HFFc6 (cell line): ENCODE measurements at regions not wholly inside any gene's neighbourhood (a gene's known extent, or its start where the extent isn't known, plus 50 kb on each side); places are given as distances from the start of the nearest gene placed in this dataset.

Source experiments
- DNase-seq: peaks from one replicate; pipeline ENCODE4 v3.0.0-alpha.2; 2018
- H3K27ac Mint-ChIP-seq: 2 replicates; pipeline ENCODE4 v1.8.0; 2020; ENCODE audit warnings: mild to moderate bottlenecking, mixed read lengths
- H3K27me3 Mint-ChIP-seq: 2 replicates; pipeline ENCODE4 v1.8.0; 2021; ENCODE audit warnings: mild to moderate bottlenecking, moderate library complexity, mixed read lengths; ENCODE audit not compliant: insufficient read depth
- H3K36me3 Mint-ChIP-seq: 2 replicates; pipeline ENCODE4 v1.8.0; 2021; ENCODE audit warnings: low read depth, mixed read lengths
- H3K4me1 Mint-ChIP-seq: 2 replicates; pipeline ENCODE4 v1.8.0; 2020; ENCODE audit warnings: low read depth, mixed read lengths
- H3K4me3 Mint-ChIP-seq: 2 replicates; pipeline ENCODE4 v1.8.0; 2020; ENCODE audit warnings: mild to moderate bottlenecking, moderate library complexity, mixed read lengths
- H3K9me3 Mint-ChIP-seq: 2 replicates; pipeline ENCODE4 v1.8.0; 2020; ENCODE audit warnings: mild to moderate bottlenecking, mixed read lengths
- TF ChIP-seq, protein P1 (sequence below): fragments of 200-600 bp; sonication (generic); IDR thresholded peaks from 2 replicates; pipeline ENCODE4 v1.5.0; 2021; ENCODE audit warnings: antibody characterized with exemption, mild to moderate bottlenecking

DNA sequence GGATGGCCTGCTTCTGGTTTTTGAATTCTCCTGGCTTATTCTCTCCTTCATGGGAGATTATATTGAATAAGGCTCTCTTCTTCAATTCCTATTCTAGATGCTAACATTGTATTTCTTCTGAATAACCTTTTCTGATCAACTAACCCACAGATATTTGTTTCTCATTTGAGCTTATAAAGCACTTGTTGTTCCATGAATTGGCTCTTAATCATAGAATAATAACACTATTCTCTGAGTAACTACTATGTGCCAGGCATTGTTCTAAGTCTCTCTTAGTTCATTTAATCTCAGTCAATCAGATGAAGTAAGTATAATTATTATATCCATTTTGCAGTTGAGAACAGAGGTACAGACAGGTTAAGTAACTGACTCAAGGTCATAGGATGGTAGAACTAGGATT is 136.3 kb upstream of the MLIP start:
- H3K9me3 Mint-ChIP-seq = no peaks in the 10 kb centered on the region
- H3K4me3 Mint-ChIP-seq = no peak overlapping the region
- H3K4me1 Mint-ChIP-seq = peaks cover 8% of the 10 kb centered on the region; the same call in 1 of the 2 replicates
- H3K36me3 Mint-ChIP-seq = no peaks in the 10 kb centered on the region; the same call in 1 of the 2 replicates
- no peak overlapping the region for H3K27ac Mint-ChIP-seq
- H3K27me3 Mint-ChIP-seq = peaks cover 1% of the 10 kb centered on the region; the same call in 1 of the 2 replicates
- DNase-seq = no peak
- TF ChIP-seq, protein P1, sequence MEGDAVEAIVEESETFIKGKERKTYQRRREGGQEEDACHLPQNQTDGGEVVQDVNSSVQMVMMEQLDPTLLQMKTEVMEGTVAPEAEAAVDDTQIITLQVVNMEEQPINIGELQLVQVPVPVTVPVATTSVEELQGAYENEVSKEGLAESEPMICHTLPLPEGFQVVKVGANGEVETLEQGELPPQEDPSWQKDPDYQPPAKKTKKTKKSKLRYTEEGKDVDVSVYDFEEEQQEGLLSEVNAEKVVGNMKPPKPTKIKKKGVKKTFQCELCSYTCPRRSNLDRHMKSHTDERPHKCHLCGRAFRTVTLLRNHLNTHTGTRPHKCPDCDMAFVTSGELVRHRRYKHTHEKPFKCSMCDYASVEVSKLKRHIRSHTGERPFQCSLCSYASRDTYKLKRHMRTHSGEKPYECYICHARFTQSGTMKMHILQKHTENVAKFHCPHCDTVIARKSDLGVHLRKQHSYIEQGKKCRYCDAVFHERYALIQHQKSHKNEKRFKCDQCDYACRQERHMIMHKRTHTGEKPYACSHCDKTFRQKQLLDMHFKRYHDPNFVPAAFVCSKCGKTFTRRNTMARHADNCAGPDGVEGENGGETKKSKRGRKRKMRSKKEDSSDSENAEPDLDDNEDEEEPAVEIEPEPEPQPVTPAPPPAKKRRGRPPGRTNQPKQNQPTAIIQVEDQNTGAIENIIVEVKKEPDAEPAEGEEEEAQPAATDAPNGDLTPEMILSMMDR = no peak

DNA sequence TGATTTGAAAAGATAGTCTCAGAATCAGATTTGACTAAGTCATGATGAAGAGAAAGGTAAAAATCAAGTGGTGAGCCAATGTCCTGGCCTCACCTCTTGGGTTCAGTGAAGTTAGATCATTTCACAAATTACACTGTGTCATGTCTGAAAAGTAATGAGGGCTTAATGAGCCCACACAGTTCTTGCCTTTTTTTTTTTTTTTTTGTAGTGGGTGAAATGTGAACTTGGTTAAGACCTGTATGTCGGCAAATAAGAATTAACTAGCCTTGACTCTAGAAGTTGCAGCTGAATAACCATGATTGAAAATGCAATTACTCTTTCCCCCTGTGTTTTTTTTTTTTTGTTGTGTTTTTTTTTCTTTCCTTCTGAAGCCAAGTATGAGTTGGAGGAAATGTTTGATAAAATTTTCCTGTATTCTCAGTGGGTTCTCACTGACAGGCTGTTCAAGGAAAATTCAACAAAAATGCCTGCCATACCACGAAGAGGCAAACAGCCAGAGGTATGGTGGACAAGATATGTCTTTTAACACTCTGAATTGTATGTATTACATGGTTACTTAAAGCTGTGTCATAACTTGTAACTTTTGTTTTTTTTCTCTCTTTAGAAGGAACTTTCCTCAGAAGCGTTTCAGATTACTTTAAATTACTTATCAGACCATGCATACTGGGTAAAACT is 135.2 kb upstream of the MLIP start:
- Mint-ChIP-seq H3K27ac (no peak overlapping the region), H3K27me3 (peaks cover 1% of the 10 kb centered on the region; the same call in 1 of the 2 replicates), H3K36me3 (no peaks in the 10 kb centered on the region; the same call in 1 of the 2 replicates), H3K4me1 (peaks cover 8% of the 10 kb centered on the region; the same call in 1 of the 2 replicates), H3K4me3 (no peak overlapping the region), H3K9me3 (no peaks in the 10 kb centered on the region)
- DNase-seq = no peak
- TF ChIP-seq, protein P1 = no peak

DNA sequence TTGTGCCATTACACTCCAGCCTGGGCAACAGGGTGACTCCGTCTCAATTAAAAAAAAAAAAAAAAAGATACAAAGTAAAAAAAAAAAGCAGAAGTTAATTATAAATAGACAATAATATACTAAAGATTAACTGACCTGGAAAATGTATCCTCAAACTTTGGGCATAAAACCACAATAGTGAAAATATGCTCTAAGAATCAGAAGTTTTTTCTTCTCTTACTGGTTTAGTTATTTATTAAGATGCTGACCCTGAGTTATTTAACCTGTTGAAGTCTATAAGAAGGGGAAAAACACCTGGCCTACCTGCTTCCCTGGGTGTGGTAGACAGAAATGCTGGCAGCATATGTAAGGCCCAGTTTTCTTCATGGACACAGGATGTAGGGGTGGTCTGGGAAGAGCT is 133.7 kb upstream of the MLIP start:
- Mint-ChIP-seq H3K27me3 (peaks cover 1% of the 10 kb centered on the region; the same call in 1 of the 2 replicates), H3K27ac (no peak overlapping the region), H3K36me3 (no peaks in the 10 kb centered on the region; the same call in 1 of the 2 replicates), H3K9me3 (no peaks in the 10 kb centered on the region), H3K4me3 (no peak overlapping the region), H3K4me1 (peaks cover 14% of the 10 kb centered on the region)
- TF ChIP-seq, protein P1 = no peak
- no peak for DNase-seq

DNA sequence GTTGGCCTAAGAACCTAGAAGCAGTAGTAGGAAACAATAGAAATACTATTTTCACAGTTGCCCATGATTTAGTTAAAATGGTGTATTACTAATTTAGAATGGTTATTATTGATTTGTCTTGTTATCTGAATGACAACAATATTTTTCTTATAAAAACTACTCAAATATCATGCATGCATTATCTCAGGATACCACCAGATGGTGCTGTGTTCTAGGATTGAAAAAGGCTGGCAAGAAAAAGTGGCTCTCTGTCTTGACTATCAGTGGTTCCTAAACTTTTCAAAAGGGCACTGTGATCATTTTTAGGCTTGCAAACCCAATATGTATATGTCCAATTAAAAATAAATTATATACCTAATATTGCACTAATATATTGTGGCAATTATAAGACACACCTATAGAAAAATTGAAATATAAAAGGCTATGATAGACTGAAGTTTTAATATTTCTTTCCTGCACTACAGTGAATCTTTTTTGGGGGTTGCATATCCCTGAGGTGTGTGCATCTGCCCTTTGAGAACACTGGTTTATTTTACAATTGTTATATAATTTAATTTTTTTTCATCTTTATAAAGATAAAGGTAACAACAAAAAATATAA is 131.7 kb upstream of the MLIP start:
- peaks cover 35% of the 10 kb centered on the region for H3K4me1 Mint-ChIP-seq
- H3K4me3 Mint-ChIP-seq = no peak overlapping the region
- no peaks in the 10 kb centered on the region for H3K9me3 Mint-ChIP-seq
- TF ChIP-seq, protein P1 = peak; percentile 97
- no peak overlapping the region for H3K27ac Mint-ChIP-seq
- DNase-seq = peak; percentile 41
- no peaks in the 10 kb centered on the region; the same call in 1 of the 2 replicates for H3K36me3 Mint-ChIP-seq
- H3K27me3 Mint-ChIP-seq = peaks cover 1% of the 10 kb centered on the region

DNA sequence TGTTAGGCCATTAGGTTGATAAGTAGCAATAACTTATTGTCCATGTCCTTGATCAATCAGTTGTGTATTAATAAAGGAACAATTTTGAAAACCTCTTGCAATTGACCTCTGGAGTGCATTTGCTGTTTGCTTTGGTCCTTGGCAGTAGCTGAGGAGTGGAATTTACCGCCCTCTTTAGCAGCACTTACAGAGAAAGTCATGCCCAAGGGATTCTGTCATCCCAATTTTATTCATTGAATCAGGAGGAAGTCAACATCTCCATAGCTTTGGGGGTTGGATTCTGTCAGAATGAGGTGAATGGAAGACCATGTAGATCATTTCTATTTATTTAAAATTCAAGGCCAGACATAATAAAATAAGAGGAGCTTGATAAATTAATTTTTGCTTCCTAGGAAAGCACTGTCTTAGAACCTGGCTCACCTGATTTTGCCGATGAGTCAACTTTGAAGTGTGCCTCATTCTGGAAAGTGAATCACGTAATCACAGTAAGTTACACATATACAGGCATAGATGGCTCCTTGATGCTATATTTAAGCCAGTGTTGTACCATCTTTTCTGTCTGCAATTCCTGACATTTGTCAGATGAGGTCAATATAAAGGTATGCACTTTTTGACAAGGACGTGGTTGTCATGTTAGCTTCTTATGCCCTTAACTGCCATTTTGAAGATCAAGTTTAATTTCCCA is 128.7 kb upstream of the MLIP start:
- TF ChIP-seq, protein P1 = no peak
- Mint-ChIP-seq H3K9me3 (no peaks in the 10 kb centered on the region), H3K36me3 (no peaks in the 10 kb centered on the region), H3K4me3 (no peak overlapping the region), H3K4me1 (peaks cover 55% of the 10 kb centered on the region), H3K27ac (peak overlapping the region; percentile 30; the same call in 1 of the 2 replicates), H3K27me3 (peaks cover 1% of the 10 kb centered on the region)
- DNase-seq = no peak
